GM23338 (cell line): ENCODE measurements at regions not wholly inside any gene's neighbourhood (a gene's known extent, or its start where the extent isn't known, plus 50 kb on each side); places are given as distances from the start of the nearest gene placed in this dataset.

Source experiments
- CREB1 ChIP-seq: fragments of 250-450 bp; sonication (Bioruptor Pico); IDR thresholded peaks from 2 replicates; pipeline ENCODE4 v1.5.0; 2020; ENCODE audit warnings: low read depth, mild to moderate bottlenecking, moderate library complexity
- EZH2 ChIP-seq: fragments of 200-600 bp; sonication (generic); IDR thresholded peaks from one replicate; pipeline ENCODE4 v1.8.0; 2017; ENCODE audit warnings: antibody characterized with exemption, mild to moderate bottlenecking, low read depth; ENCODE audit not compliant: unreplicated experiment
- EZH2phosphoT487 ChIP-seq: fragments of 200-600 bp; sonication (generic); IDR thresholded peaks from one replicate; pipeline ENCODE4 v1.8.1; 2018; ENCODE audit warnings: antibody characterized with exemption; ENCODE audit not compliant: unreplicated experiment
- JUNB ChIP-seq: IDR thresholded peaks from one replicate; pipeline ENCODE4 v1.6.1; 2016; ENCODE audit warnings: antibody characterized with exemption; ENCODE audit not compliant: unreplicated experiment
- NANOG ChIP-seq: IDR thresholded peaks from 2 replicates; pipeline ENCODE4 v1.6.1; 2016; ENCODE audit warnings: antibody characterized with exemption, borderline replicate concordance
- POLR2AphosphoS5 ChIP-seq: IDR thresholded peaks from 2 replicates; pipeline ENCODE4 v1.6.1; 2016; ENCODE audit warnings: antibody characterized with exemption, low read depth
- REST ChIP-seq: IDR thresholded peaks from one replicate; pipeline ENCODE4 v1.6.1; 2018; ENCODE audit warnings: antibody characterized with exemption; ENCODE audit not compliant: unreplicated experiment
- ZNF114 ChIP-seq: fragments of 250-450 bp; sonication (Bioruptor Pico); IDR thresholded peaks from 2 replicates; pipeline ENCODE4 v1.5.0; 2020; ENCODE audit warnings: mild to moderate bottlenecking, moderate library complexity
- ZNF331 ChIP-seq: fragments of 250-450 bp; sonication (Bioruptor Pico); IDR thresholded peaks from 2 replicates; pipeline ENCODE4 v1.5.0; 2020; ENCODE audit warnings: low read depth, mild to moderate bottlenecking, moderate library complexity
- TF ChIP-seq, protein P1 (sequence below), 2 experiments: fragments of 200-600 bp in 1 of 2; sonication (generic) in 1 of 2; conservative IDR thresholded peaks; 2 replicates each; pipeline versions ENCODE4 v1.5.1 to v1.6.1; 2016 to 2017; ENCODE audit warnings: antibody characterized with exemption in 2 of 2, low read depth in 2 of 2, mild to moderate bottlenecking in 2 of 2, moderate library complexity in 1 of 2
- TF ChIP-seq, protein P2 (sequence below): IDR thresholded peaks from 2 replicates; pipeline ENCODE4 v1.6.1; 2016; ENCODE audit warnings: antibody characterized with exemption

GRCh38 chr7:113968713-113969112 is 49.9 kb upstream of the PPP1R3A start:
- no peak for TF ChIP-seq EZH2
- TF ChIP-seq, protein P1, sequence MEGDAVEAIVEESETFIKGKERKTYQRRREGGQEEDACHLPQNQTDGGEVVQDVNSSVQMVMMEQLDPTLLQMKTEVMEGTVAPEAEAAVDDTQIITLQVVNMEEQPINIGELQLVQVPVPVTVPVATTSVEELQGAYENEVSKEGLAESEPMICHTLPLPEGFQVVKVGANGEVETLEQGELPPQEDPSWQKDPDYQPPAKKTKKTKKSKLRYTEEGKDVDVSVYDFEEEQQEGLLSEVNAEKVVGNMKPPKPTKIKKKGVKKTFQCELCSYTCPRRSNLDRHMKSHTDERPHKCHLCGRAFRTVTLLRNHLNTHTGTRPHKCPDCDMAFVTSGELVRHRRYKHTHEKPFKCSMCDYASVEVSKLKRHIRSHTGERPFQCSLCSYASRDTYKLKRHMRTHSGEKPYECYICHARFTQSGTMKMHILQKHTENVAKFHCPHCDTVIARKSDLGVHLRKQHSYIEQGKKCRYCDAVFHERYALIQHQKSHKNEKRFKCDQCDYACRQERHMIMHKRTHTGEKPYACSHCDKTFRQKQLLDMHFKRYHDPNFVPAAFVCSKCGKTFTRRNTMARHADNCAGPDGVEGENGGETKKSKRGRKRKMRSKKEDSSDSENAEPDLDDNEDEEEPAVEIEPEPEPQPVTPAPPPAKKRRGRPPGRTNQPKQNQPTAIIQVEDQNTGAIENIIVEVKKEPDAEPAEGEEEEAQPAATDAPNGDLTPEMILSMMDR (conservative IDR thresholded peaks at IDR 0.05; ENCODE audit: low read depth in 2 of 2), result no peak
- TF ChIP-seq CREB1 (CRISPR knock-in tag), result no peak
- no peak for TF ChIP-seq POLR2AphosphoS5
- TF ChIP-seq EZH2phosphoT487, result no peak
- no peak for TF ChIP-seq REST
- no peak for TF ChIP-seq JUNB
- no peak for TF ChIP-seq ZNF331 (CRISPR knock-in tag)
- TF ChIP-seq, protein P2, sequence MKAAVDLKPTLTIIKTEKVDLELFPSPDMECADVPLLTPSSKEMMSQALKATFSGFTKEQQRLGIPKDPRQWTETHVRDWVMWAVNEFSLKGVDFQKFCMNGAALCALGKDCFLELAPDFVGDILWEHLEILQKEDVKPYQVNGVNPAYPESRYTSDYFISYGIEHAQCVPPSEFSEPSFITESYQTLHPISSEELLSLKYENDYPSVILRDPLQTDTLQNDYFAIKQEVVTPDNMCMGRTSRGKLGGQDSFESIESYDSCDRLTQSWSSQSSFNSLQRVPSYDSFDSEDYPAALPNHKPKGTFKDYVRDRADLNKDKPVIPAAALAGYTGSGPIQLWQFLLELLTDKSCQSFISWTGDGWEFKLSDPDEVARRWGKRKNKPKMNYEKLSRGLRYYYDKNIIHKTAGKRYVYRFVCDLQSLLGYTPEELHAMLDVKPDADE, result no peak
- no peak for TF ChIP-seq ZNF114
- TF ChIP-seq NANOG, result no peak
